ENCODE measurements at regions not wholly inside any gene's neighbourhood (a gene's known extent, or its start where the extent isn't known, plus 50 kb on each side); places are given as distances from the start of the nearest gene placed in this dataset.

DNA sequence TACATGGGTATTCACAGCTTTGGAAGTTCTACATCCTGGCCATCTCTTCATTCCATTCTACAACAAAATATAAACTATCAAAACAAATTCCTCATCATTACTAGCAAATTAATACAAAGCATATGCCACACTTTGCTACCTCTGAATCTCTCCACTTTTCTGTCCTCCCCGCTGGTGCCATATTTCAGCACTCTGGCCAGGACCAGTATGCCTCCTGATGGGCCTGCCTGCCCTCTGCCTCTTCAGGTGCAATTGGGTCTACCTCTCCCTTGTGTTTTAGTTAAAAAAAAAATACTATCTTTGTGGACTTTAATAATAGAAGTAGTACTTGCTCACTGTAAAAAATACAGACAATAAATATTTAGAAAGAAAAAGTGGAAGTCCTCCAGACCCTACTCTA lies 448.8 kb downstream of the WDR72 start:
- 81% methylated on average over 1 of the region's 1 CpG for WGBS

GRCh38 chr15:53307952-53308624 lies 451.4 kb downstream of the WDR72 start:
- Histone ChIP-seq H3K27ac (replicated peaks in 1 of 4) (no peak overlapping the region), H3K9me3 (no peaks in the 10 kb centered on the region), H3K4me1 (no peaks in the 10 kb centered on the region), H3K36me3 (no peaks in the 10 kb centered on the region), H3K27me3 (no peaks in the 10 kb centered on the region), H3K4me3 (no peak overlapping the region)
- intact Hi-C loops (cut with DNase I): no loop called here
- no peak for TF ChIP-seq POLR2A (IDR thresholded peaks at IDR 0.05; ENCODE audit: low read depth)
- no peak for TF ChIP-seq POLR2AphosphoS5 (IDR thresholded peaks at IDR 0.05)
- no peak for TF ChIP-seq EP300 (IDR thresholded peaks at IDR 0.05)
- TF ChIP-seq CTCF (IDR thresholded peaks at IDR 0.05): no peak
- 76% methylated on average over 5 of the region's 5 CpGs for WGBS
- no peak for DNase-seq (ENCODE audit: extremely low spot score)

More for the DNA sequence above, 448.8 kb downstream of the WDR72 start:
- DNase-seq (ENCODE audit: extremely low spot score): no peak
- no peaks in the 10 kb centered on the region for H3K9me3 ChIP-seq
- no peaks in the 10 kb centered on the region for H3K36me3 ChIP-seq
- intact Hi-C loops (cut with DNase I): no loop called here
- TF ChIP-seq POLR2A (IDR thresholded peaks at IDR 0.05; ENCODE audit: low read depth) (no peak), POLR2AphosphoS5 (IDR thresholded peaks at IDR 0.05) (no peak), CTCF (IDR thresholded peaks at IDR 0.05) (no peak), EP300 (IDR thresholded peaks at IDR 0.05) (no peak)
- no peaks in the 10 kb centered on the region for H3K27me3 ChIP-seq
- H3K4me3 ChIP-seq: no peak overlapping the region
- no peak overlapping the region for H3K27ac ChIP-seq (replicated peaks in 1 of 4)
- no peaks in the 10 kb centered on the region for H3K4me1 ChIP-seq

- H3K27ac ChIP-seq (replicated peaks in 1 of 4): no peak overlapping the region
- H3K4me3 ChIP-seq: no peak overlapping the region
- no peaks in the 10 kb centered on the region for H3K9me3 ChIP-seq
- intact Hi-C loops (cut with DNase I): no loop called here
- H3K27me3 ChIP-seq: no peaks in the 10 kb centered on the region
- no peaks in the 10 kb centered on the region for H3K4me1 ChIP-seq
- TF ChIP-seq CTCF (IDR thresholded peaks at IDR 0.05): no peak
- TF ChIP-seq POLR2AphosphoS5 (IDR thresholded peaks at IDR 0.05): no peak
- no peak for TF ChIP-seq EP300 (IDR thresholded peaks at IDR 0.05)
- no peak for TF ChIP-seq POLR2A (IDR thresholded peaks at IDR 0.05; ENCODE audit: low read depth)
- whole genome bisulfite sequencing: 78% methylated on average over 2 of the region's 2 CpGs
- no peaks in the 10 kb centered on the region for H3K36me3 ChIP-seq
- no peak for DNase-seq (ENCODE audit: extremely low spot score)
Measured at GRCh38 chr15:53305554-53305953, 453.9 kb downstream of the WDR72 start.

GRCh38 chr15:53305101-53305500 lies 454.4 kb downstream of the WDR72 start:
- Histone ChIP-seq H3K4me3 (no peak overlapping the region), H3K4me1 (no peaks in the 10 kb centered on the region), H3K36me3 (no peaks in the 10 kb centered on the region), H3K27me3 (no peaks in the 10 kb centered on the region), H3K9me3 (no peaks in the 10 kb centered on the region), H3K27ac (replicated peaks in 1 of 4) (no peak overlapping the region)
- no peak for DNase-seq (ENCODE audit: extremely low spot score)
- intact Hi-C loops (cut with DNase I): no loop called here
- WGBS: 92% methylated on average over 1 of the region's 1 CpG
- TF ChIP-seq POLR2A (IDR thresholded peaks at IDR 0.05; ENCODE audit: low read depth) (no peak), CTCF (IDR thresholded peaks at IDR 0.05) (no peak), POLR2AphosphoS5 (IDR thresholded peaks at IDR 0.05) (no peak)

DNA sequence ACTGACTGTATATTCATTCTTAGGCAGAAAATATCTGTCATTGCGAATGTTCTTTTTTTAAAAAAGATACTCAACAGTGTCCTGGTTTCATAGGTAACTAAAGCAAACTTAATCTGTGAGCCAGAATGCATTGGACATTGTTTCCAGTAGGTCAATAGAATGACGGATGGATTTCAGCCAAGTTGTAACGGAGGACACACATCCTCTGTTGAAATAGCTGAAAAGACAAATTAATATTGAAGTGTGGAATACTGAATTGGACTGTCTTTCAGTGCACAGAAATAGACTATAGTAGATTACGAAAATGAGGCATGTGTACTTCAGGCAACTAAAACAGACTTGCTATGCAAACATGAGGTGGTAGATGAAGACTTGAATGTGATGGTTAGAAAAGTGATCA lies 461.6 kb downstream of the WDR72 start:
- no peak overlapping the region for H3K4me3 ChIP-seq
- H3K4me1 ChIP-seq: no peaks in the 10 kb centered on the region
- H3K36me3 ChIP-seq: no peaks in the 10 kb centered on the region
- H3K9me3 ChIP-seq: no peaks in the 10 kb centered on the region
- 55% methylated on average over 4 of the region's 4 CpGs for WGBS
- H3K27me3 ChIP-seq: no peaks in the 10 kb centered on the region
- no peak for TF ChIP-seq POLR2AphosphoS5 (IDR thresholded peaks at IDR 0.05)
- no peak for TF ChIP-seq POLR2A (IDR thresholded peaks at IDR 0.05; ENCODE audit: low read depth)
- TF ChIP-seq CTCF (IDR thresholded peaks at IDR 0.05): no peak
- no peak for TF ChIP-seq EP300 (IDR thresholded peaks at IDR 0.05)
- intact Hi-C loops (cut with DNase I): no loop called here
- H3K27ac ChIP-seq (replicated peaks in 1 of 4): no peak overlapping the region
- no peak for DNase-seq (ENCODE audit: extremely low spot score)

Data from esophagus muscularis mucosa (tissue), 4 donors.